MCF 10A (cell line): ENCODE measurements at regions not wholly inside any gene's neighbourhood (a gene's known extent, or its start where the extent isn't known, plus 50 kb on each side); places are given as distances from the start of the nearest gene placed in this dataset.

Experiments used
- BruUV-seq: library from RNA; stranded (reverse); fragments of 400-500 nt; replicated peaks from 2 replicates; lab custom pipeline; 2021; lab: Mats Ljungman, UMichigan
- CTCF ChIA-PET: fragments of 300-600 bp; sonication (Branson Sonifier 250); formaldehyde crosslinking; extraction: SDS; loops from one replicate; lab custom pipeline; 2021; ENCODE audit warnings: antibody characterized with exemption, inconsistent platforms; lab: Yijun Ruan, JAX
- POLR2A ChIA-PET: fragments of 300-600, 350-650 bp; sonication (Branson Sonifier 250); formaldehyde crosslinking; extraction: SDS; loops from one replicate; lab custom pipeline; 2020; ENCODE audit warnings: antibody characterized with exemption, inconsistent platforms; lab: Yijun Ruan, JAX
- DNase-seq: peaks from one replicate; pipeline ENCODE4 v3.0.0-alpha.2; 2018; ENCODE audit not compliant: unreplicated experiment
- H3K27ac Mint-ChIP-seq: one replicate; pipeline ENCODE4 v1.8.0; 2022; ENCODE audit warnings: mild to moderate bottlenecking, low read depth, mixed read lengths; ENCODE audit not compliant: unreplicated experiment
- H3K27me3 Mint-ChIP-seq: one replicate; pipeline ENCODE4 v1.8.0; 2022; ENCODE audit warnings: mixed read lengths; ENCODE audit not compliant: insufficient read depth, unreplicated experiment
- H3K36me3 Mint-ChIP-seq: one replicate; pipeline ENCODE4 v1.8.0; 2022; ENCODE audit warnings: mild to moderate bottlenecking, moderate library complexity, mixed read lengths; ENCODE audit not compliant: insufficient read depth, unreplicated experiment
- H3K4me1 Mint-ChIP-seq: one replicate; pipeline ENCODE4 v1.8.0; 2022; ENCODE audit warnings: mixed read lengths; ENCODE audit not compliant: insufficient read depth, unreplicated experiment
- H3K4me3 Mint-ChIP-seq: one replicate; pipeline ENCODE4 v1.8.0; 2022; ENCODE audit warnings: mild to moderate bottlenecking, moderate library complexity, mixed read lengths; ENCODE audit not compliant: unreplicated experiment
- H3K9me3 Mint-ChIP-seq: one replicate; pipeline ENCODE4 v1.8.0; 2022; ENCODE audit warnings: mixed read lengths; ENCODE audit not compliant: unreplicated experiment
- CTCF ChIP-seq: fragments of 200-600 bp; IDR thresholded peaks from one replicate; pipeline ENCODE4 v1.8.0; 2022; ENCODE audit warnings: antibody characterized with exemption, mild to moderate bottlenecking; ENCODE audit not compliant: unreplicated experiment
- intact Hi-C: fragments of 100-400 bp; cut with micrococcal nuclease; formaldehyde crosslinking; loops from 2 replicates; pipeline ENCODE4 v1.14.1; 2022

DNA sequence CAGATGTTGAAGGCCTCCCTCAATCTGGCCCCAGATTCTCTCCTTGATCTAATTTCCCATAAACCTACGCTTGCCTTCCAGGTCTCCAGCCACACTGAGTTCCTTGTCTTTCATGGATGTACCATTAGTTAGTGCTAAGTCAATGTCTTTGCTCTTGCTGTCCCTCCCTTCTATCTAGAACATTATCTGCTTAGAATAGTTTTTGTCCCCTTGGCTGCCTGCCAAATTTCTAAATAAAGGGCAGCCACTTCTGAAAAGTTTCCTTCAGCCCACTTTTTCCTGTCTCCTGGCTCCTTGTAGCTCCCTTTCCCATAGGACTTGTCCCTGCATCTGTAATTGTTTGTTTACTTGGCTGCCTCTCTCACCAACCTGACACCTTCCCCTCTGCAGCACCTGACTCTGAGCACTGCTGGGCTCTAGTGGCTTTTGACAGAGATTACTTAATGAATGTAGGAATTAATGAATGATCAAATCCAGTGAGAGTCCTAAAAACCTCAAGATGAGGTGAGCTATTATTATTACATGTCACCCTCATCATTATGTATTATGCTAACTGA, 58.3 kb downstream of the CXCL12 start:
- H3K27me3 Mint-ChIP-seq: peaks cover 56% of the 10 kb centered on the region
- intact Hi-C loops: no loop called here

DNA sequence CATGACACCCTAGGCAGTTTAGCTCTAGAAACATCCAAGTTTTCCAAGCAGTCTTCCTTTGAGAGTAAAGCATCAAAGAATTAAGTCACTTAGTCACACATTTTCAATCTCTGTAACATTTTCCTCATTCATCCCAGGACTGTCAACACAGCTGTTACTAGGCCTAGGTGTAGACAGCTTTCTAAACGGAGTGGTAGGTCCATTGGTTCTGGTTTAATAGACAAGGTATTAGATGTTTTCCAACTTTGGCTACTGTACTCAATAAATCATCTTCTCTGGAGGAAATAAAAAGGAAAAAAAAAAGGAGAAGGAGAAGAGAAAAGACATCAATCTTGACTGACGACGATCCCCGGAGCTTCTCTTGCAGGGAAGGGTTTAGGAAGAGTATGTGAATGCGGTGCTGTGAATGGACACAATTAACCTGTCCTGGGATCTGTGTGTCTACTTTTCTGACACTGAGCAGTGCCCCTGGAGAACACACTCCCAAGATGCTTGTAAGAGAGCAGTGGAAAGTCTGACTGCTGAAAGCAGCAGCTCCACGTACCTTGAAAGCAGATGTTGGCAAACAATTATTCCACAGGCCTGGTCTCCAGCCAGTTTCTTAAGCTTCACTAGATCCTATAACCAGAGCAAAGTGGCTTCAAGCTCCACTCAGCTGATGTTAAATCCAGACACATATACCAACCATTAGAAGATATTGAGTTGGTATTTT, 59.1 kb downstream of the CXCL12 start:
- H3K36me3 Mint-ChIP-seq: no peaks in the 10 kb centered on the region
- intact Hi-C loops: no loop called here
- TF ChIP-seq CTCF: no peak
- no peaks in the 10 kb centered on the region for H3K9me3 Mint-ChIP-seq
- peaks cover 56% of the 10 kb centered on the region for H3K27me3 Mint-ChIP-seq
- ChIA-PET POLR2A (no interaction called here), CTCF (interaction anchor here (0.6 kb wide), 2 partner anchors 23 to 531 kb away, joined by 3 to 4 read pairs; no protein-coding TSS in a partner anchor)
- DNase-seq: no peak
- BruUV-seq: no TSS peak
- no peak overlapping the region for H3K4me3 Mint-ChIP-seq
- H3K4me1 Mint-ChIP-seq: no peaks in the 10 kb centered on the region
- H3K27ac Mint-ChIP-seq: no peak overlapping the region

More for the DNA sequence above, 58.3 kb downstream of the CXCL12 start:
- Mint-ChIP-seq H3K36me3 (no peaks in the 10 kb centered on the region), H3K9me3 (no peaks in the 10 kb centered on the region), H3K4me3 (no peak overlapping the region), H3K4me1 (no peaks in the 10 kb centered on the region), H3K27ac (no peak overlapping the region)
- DNase-seq: no peak
- TF ChIP-seq CTCF: no peak
- POLR2A ChIA-PET: interaction anchor here (0.7 kb wide), 1 partner anchor 286 kb away, joined by 3 read pairs; no protein-coding TSS in a partner anchor
- CTCF ChIA-PET: interaction anchor here (0.6 kb wide), 2 partner anchors 128 to 262 kb away, joined by 3 read pairs; no protein-coding TSS in a partner anchor
- BruUV-seq: no TSS peak

- H3K36me3 Mint-ChIP-seq: no peaks in the 10 kb centered on the region
- no TSS peak for BruUV-seq
- no peaks in the 10 kb centered on the region for H3K4me1 Mint-ChIP-seq
- no peak overlapping the region for H3K27ac Mint-ChIP-seq
- ChIA-PET POLR2A (no interaction called here), CTCF (no interaction called here)
- DNase-seq: no peak
- peaks cover 56% of the 10 kb centered on the region for H3K27me3 Mint-ChIP-seq
- no peaks in the 10 kb centered on the region for H3K9me3 Mint-ChIP-seq
- intact Hi-C loops: no loop called here
- TF ChIP-seq CTCF: no peak
- H3K4me3 Mint-ChIP-seq: no peak overlapping the region
These were observed 59.7 kb downstream of the CXCL12 start for GRCh38 chr10:44325157-44325556.

GRCh38 chr10:44323838-44324237, 61.1 kb downstream of the CXCL12 start:
- intact Hi-C loops: no loop called here
- no TSS peak for BruUV-seq
- no peak for DNase-seq
- no peak for TF ChIP-seq CTCF
- Mint-ChIP-seq H3K27me3 (peaks cover 56% of the 10 kb centered on the region), H3K27ac (no peak overlapping the region), H3K4me3 (no peak overlapping the region), H3K36me3 (no peaks in the 10 kb centered on the region), H3K4me1 (peaks cover 3% of the 10 kb centered on the region), H3K9me3 (no peaks in the 10 kb centered on the region)
- ChIA-PET CTCF (no interaction called here), POLR2A (no interaction called here)
